Retina (tissue), 1 donor: ENCODE measurements at regions not wholly inside any gene's neighbourhood (a gene's known extent, or its start where the extent isn't known, plus 50 kb on each side); places are given as distances from the start of the nearest gene placed in this dataset.

Experiments
- DNase-seq: peaks from one replicate; pipeline ENCODE4 v3.0.0-alpha.2; 2016

DNA sequence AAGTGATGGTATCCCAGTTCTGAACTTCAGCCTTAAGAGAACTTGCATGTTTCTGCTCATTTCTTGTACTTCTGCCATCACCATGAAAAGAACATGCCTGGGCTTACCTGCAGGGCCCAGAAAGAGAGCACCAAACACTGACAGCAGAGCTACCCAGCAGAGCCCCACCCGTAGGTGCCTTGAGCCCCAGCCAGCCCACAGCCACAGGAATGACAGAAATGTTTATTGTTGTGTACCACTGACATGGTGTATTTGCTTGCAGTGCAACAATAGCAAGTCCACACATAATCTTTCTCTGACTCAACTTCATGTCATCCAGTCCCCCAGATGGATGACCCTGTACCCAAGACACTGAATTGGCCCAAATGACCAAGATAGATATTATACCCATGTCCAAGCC, 195.2 kb downstream of the TSHZ3 start:
- DNase-seq, result no peak

DNA sequence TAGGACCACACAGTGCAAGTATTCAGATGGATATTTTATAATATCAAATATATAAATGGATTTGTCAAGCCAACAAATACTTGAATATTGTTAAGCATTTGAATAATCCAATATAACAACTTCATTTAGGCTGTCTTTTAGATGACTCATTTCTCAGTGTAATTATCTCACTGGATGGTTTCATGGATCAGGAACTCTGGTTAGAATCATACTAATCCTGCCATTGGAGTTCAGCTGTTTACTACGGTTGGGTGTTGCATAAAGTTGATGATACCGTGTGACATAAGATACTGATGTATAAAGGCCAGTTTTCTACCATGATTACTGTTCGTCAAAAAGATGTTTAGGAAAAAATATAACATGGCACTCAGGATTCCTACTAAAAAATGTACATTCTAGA, 196.3 kb downstream of the TSHZ3 start:
- no peak for DNase-seq

DNA sequence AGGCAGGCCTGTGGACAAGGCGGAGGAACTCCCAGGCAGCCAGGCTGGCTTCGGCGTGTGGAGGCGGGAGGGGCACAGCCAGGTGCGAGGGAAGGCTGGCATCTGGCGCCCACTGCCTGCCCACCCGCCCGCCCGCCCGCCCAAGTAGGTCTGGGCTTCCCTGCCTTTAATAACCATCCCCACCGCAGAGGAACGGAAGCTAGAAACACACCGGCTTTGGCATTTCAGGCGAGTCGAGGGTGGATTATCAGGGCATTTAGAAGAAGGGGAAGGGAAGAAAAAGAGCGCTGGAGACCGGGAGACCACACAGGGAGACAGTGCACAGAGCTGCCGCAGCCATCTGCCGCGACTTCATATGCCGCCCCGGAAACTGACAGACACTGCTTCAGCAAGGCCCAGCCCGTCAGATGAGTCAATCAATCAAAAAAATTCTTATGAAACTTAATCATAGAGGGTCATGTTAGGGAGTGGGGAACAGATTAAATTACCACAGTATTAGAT, 199.7 kb downstream of the TSHZ3 start:
- DNase-seq, result peak; percentile 67

DNA sequence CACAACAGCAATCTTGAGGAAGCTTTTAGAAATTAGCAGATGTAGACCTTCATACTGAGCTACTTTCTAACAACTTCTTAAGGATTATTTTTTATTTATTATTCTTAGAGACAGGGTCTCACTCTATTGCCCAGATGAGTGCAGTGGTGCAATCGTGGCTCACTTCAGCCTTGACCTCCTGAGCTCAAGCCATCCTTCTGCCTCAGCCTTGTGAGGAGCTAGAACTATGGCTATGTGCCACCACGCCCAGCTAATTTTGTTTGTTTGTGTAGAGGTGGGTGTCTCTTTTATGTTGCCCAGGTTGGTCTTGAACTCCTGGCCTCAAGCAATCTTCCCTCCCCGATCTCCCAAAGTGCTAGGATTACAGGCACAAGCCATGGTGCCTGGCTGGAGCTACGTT, 200.6 kb downstream of the TSHZ3 start:
- no peak for DNase-seq

DNA sequence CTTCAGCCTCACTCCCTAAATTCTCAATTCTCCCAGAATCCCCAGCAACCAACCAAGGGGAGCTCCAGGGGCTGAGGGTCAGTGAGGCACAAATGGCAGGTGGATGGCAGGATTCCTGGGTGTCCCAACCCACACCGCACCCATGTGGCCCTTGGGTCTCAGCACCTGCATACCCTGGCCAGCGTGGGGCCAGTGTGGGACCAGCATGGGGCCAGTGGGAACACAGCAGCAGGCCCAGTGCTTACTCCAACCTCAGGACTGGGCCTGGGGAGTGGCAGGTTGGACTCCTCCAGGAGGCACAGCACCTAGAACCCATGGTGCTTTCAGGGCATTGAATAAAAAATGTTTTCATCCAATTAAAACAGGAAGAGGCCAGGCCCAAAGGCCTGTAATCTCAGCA, 202.0 kb downstream of the TSHZ3 start:
- DNase-seq, result no peak

DNA sequence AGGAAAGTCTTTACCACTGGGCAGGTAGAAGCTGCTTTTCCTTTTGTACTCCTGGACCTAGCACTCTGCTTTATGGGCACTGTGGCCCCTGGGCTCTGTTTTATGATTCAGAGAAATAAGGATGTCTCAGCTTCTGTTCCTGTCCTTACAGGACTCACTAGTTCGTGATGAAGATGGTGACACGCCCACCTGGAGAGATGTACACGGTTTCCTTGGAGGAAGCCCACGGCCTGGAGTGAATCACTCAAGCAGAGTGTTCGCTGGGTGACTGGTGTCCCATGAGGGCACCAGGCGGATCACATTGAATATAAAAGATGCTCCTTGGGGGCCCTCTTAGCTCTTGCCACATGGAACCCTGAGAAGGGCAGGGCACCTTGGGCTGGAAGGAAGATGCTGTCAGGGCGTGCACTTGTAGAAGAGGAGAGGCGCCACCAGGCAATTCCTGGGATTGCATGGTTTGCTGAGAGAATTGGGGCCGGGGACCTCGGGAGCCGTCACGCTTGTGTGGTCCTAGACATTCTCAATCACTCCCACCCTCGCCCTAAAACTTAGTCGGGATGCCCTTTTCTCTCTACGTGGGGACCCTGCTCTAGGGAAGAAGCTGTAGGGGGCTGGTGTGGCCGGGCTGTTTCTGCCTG, 202.6 kb downstream of the TSHZ3 start:
- no peak for DNase-seq

DNA sequence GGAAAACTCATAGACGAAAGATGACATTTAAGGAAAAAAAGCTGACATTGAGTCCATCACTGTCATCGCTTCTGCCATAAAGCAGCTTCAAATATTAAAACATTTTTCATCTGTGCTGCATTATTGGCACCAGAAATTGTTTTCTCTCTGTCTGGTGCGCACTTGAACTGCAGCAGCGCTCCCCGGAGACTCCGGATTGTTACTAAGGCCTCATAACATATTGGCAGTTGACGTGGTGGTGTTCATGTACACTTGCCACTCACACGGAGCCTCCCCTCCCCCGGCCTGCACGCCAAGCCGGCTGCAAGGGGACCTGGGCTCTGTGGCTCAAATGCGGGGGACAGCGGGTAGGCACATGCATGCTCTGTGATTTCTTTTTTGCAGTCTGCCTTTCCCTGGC, 203.2 kb downstream of the TSHZ3 start:
- peak; percentile 34 for DNase-seq

DNA sequence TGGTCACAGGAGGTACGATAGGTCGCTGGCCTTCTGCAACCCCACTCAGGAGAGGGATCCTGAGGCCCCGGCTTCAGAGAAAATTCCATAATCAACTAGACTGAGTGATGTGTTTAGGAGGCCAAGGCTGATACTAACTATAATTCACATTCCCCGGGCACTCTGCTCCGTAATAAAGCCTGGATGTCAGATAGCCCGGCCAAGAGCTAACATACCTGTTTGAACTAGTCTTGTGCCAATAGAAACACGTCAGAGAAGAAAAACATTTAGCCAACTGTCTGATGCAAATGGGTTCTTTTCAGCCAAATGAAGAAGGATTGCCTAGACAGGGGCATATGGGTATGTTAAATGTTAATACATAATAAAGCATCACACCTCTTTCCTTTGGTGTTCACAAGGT, 204.2 kb downstream of the TSHZ3 start:
- no peak for DNase-seq

DNA sequence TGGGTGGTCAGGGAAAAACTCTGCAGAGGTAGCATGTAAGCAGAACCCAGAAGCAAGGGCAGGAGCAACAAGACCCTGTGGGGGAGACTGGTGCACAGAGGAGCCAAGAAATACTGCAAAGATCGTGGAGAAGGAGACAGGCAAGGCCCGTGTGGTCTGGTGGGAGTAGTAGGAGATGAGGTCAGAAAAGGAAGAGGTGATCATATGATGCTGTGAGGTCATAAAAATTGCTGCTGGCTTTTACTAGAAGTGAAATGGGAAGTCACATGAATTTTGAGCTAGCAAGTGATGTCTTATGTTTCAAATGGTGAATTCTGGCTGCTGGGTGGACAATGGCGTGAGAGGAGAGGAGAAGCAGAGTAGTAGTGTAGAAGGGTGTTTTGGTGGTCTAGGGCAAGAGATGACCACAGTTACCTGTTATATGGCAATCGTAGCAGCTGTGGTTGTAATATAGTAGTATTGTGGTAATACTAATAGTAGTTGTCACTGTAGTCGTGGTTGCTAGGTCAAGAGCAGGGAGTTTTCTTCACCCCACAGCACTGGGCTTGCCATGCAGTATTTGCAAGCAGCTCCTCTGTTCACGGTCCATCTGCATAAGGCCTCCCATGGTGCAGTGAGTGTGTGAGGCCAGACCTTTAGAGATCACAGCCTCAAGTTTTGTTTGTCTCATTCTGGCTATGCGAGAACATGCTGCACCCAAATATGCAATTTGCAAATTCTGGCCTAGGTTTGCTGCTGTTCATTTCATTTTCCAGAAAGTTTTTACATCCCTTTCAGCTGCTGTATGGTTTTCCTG, 205.0 kb downstream of the TSHZ3 start:
- DNase-seq, result no peak

DNA sequence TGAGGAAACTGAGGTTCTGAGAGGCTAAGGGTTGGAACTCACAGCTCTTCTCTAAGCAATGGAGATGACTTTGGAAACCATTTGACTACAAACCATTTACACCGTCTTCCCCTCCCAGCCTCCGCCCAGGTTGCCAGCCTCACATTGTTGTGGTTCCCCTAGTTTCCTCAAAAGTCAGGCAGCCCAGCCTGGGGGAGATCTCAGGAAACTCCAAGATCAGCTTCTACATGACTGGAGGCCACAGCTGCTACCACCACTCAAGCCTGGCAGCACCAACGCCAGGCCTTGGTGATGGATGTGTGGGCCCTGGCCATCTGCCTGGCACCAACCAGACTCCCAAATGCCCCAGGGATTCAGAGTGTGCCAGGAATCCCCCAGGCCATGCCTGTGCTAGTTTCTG, 207.9 kb downstream of the TSHZ3 start:
- DNase-seq, result no peak

DNA sequence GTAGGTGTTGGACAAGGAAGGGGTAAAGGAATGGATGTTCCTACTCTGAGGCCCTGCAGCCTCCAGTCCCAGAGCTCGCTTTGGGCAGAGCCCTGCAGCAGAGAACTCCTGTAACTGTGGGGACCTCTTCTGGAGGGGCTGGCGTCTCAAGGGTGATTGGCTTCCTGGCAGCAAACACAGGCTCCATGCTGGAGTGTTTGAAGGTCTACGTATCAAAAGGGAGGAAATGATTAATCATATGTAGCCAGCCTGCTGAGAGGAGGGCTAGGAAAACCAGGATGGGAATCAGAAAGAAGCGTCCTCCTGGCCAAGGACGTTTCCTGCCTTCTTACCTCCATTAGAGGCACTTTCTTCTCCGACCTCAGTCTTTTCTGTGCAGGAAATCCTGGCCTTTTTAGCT, 208.5 kb downstream of the TSHZ3 start:
- no peak for DNase-seq

DNA sequence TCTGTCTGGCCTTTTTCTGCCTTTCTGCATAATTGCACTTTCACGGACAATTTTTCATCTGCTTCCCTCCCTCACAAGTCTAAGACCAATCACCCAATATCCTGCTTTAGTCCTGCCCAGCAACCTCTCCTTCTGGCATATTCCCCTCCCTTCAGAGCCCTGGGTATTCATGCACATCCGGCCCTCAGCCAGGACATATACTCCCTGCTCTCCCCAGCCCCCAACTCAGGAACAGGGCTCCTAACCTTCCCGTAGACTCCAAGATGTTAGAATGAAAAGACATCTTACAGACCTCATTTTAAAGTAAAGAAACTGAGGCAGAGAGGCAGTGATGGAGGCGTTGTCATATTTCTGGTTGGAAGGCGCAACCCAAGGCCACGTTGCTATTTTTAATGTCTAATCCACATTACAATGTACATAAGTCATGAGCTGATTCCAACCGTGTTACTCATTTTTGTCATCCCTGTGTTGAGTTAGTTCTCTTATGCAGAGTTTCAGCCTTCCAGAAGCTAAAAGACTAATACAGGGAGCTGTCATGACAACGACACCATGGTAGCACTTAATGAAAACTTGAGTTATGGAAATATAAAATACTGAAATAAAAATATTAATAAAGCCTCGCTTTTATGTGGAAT, 209.2 kb downstream of the TSHZ3 start:
- DNase-seq, result no peak

DNA sequence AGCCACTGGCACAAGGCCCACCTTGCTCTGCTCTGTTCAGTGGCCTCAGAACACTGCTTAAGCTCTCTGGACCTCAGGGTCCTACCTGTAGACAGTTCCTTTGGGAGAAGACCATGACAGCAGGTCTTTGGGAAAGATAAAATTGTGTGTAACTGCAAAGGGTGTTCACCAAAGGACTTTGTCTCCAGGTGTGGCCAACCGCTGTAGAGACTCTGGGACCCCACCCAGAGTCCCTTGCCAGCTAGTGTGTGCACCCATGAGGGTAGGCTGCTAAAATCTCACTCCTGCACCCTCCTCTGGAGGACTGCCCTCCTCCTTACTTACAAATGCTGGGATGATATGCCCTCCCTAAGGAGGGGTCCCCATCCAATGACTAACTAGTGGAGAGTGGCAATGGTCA, 211.2 kb downstream of the TSHZ3 start:
- no peak for DNase-seq

DNA sequence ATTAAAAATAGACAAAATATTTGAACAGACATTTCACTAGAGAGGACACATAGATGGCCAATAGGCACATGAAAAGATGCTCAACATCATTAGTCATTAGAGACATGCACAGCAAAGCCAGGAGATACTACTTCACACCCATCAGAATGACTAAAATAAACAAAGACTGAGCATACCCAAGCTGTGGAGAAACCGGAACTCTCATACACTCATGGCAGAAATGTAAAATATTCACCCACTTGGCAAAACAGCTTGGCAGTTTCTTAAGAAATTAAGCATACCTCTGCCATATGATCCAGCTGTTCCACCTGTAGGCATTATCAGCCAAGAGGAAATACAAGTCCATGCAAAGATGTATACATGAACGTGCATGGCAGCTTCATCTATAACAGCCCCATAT, 213.4 kb downstream of the TSHZ3 start:
- no peak for DNase-seq

DNA sequence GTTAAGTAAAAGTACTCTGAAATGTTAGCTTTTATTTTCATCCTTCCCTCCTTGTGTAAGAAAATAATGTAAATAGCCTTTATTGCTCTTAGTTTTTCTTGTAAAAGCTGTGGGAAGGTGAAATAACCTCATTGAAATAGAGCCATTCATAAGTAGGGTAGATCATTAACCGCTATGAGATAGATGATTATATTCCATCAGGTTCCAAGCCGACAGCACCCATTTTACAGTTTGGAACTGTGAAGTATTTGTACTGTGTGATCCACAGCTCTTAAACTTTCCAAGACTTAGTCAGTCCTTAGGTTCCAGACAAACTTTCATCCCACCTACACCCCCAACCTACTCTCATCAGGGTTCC, 216.5 kb downstream of the TSHZ3 start:
- DNase-seq, result no peak

DNA sequence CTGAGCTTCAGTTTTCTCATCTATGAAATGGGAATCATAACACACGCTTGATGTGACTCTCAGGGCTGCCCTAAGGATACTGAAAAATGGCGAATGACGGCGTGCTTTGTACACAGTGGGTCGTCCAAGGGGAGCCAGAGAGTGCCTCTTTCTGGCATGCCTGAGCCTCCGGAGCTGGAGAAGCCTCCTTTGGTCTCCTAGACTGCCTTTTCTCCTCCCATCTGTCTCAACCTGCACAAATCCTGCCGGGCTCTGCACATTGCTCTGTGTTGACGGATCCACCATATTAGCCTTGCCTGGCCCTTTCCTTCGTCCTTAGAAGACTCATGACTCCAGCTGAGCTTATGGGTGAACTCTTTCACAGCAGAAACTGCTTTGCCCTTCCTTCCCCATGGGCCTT, 220.9 kb downstream of the TSHZ3 start:
- DNase-seq, result no peak

DNA sequence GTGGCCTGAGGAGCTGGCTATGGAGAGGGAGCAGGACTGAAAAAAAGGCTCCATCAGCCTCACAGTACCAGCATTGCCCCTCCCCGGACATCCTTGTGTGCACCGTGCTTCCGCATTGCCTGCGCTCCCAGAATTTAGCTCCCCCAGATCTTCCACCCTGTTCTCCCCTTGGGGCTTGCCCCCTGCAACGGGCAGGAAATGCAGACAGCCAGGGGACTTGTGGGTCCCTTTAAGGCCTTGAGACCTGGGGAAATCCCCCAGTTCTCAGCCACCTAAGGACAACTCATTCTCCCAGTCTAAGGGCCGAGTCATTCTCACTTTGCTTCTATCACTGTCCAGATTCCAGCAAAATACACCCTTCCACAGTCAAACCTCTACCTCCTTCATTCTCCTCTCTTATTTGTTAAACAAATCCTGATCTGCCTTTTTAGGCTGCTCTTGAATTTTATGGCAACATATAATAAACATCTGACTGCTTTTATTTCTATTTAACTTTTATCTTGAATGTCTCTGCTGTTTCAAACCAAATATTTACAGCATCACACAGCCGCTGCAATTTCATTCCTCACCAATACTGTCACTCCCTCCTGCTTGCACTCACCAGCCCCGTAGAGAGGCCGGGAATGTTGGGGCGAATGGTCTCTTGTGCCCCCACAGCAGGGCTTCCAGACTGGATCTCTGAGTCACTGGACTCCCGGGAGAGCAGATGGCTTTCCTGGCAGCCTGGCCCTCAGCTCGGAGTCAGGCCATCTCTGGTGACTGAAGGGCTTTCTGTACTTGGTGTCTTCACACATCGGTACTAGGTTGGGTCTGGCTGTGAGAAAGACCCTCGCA, 221.9 kb downstream of the TSHZ3 start:
- no peak for DNase-seq

DNA sequence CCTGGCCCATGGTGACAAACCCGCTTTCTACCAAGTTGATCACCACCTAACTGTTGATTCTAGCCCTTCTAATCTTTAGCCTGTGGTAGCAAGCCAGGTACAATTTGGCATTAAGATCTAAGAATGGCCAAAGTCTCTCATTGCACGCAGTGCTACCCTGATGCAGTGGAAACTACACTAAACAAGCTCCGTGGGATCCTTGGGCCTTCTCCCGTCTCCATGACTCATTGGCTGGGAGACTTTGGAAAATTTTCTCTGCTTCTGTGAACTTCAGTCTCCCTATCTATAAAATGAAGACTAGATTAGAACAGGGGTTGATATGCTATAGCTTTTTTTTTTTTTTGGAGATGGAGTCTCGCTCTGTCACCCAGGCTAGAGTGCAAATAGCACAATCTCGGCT, 223.0 kb downstream of the TSHZ3 start:
- DNase-seq, result no peak

DNA sequence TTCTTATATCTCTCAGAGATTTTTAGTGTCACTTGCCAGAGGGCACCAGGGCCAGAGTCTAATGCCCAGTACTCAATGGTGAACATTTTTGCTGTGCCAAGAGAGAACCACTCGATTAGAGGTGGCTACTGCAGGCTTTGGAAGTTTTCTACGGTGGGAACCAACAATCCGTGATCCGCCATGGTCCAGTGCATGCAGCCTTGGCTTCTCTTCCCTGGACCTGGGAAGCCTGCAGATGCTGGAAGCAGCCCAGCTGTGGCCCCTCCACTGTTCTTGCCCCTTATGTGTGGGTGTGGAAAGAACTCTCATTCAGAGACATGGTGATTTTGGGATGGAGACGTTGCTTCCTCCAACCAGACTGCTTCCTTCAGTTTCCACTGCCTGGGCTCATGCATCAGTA, 224.2 kb downstream of the TSHZ3 start:
- no peak for DNase-seq

DNA sequence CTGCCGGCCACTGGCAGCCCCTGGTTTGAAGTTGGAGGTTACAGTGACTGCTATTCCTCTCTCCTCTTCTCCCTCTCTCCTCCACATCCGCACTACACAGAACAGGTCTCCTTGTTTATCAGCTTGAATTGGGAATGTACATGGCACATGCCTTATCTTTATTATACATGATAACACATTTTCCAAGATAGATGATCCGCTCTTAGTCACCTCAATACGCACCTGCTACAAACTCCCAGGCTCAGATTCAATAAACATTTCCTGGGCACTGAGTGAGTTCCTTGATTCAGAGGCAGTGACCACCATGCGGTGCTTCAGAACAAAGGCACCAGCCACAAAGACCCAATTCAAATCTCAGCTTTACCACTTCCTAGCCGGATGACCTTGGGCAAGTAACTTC, 227.7 kb downstream of the TSHZ3 start:
- DNase-seq, result no peak

DNA sequence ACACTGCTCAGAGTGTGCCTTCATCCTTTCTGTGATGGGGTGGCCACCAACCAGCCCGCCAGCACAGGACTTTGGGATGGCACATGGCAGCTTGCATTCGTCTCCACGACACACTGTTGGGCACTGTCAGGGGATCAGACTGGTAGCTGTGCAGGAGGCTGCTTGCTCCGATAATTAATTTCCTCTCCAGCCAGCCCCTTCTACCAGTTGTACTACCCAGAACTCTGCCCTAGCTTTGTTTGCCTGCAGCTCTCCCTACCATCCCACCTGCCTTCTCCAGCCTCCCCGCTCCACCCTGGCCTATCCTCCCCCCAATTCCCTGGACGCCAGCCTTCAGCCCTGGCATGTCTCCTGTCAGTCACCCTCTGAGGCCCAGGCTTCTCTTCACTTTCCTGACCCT, 228.3 kb downstream of the TSHZ3 start:
- no peak for DNase-seq

DNA sequence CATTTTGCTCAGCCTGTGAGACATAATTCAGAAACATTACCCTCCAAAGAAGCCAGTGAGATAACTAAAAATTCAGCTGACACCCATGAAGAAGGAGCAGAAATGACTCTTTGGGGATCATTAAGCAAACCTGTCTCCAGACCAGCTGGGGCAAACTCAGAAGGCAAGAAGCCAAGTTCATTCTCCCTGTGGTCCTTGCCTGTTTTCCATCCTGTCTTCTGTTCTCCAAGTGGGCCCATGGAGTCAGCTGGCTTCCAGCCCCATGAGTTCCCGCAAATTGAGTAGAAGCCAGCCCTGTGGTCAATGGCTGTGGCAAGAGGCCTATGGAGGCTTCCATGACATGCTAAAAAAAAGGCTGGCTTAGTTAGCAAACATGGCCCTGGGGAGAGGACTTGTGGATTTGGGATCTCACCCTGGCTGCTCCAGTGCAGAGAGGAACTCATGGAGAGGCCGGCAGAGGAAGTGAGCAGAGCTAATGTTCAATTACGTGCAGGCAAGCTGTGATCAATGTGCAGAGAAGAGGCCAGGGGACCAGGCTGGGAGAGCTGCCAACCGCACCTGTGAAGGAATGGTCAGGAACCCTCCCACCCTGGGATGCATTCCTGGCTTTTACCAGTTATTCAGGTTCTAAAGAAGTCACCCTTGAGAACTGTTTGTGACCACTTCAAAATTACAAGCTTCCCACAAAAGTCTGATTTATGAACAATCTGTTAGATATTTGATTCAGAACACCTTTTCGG, 229.1 kb downstream of the TSHZ3 start:
- no peak for DNase-seq

DNA sequence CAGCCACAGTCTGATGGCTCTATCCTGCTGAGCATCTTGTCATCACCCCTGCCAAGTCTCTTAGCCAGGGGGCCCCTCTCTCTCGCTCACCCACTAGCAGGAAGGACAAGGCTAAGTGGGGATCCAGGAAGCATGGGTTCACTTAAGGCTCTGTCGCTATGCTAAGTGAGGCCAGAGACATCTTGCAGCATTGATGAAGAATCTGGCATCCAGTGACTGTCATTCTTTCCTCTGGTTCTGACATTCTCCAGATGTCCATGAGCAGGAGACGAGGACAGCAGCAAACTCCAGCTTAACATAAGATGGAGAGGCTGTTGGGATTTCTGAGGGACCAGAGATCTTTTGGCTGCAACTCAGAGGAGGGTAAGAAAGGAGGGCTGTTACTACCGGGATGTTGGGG, 230.2 kb downstream of the TSHZ3 start:
- DNase-seq, result no peak
